Right lobe of liver (tissue), 6 donors: ENCODE measurements at regions not wholly inside any gene's neighbourhood (a gene's known extent, or its start where the extent isn't known, plus 50 kb on each side); places are given as distances from the start of the nearest gene placed in this dataset.

Source experiments
- ATAC-seq, 4 donors: fragments of 200-7000 bp; cut with Tn5 transposase; one replicate each; pipeline ENCODE4 v1.9.1; 2020; ENCODE audit warnings: mild to moderate bottlenecking in 4 of 4, moderate library complexity in 4 of 4
- DNase-seq, 3 donors: peaks; one replicate each; pipeline ENCODE4 v3.0.0-alpha.2; 2020
- H3K27ac ChIP-seq, 3 donors: fragments of 200-600 bp; one replicate each; pipeline ENCODE4 v1.8.0; 2022
- H3K27me3 ChIP-seq, 2 donors: fragments of 200-600 bp; one replicate each; pipeline ENCODE4 v1.8.0; 2022
- H3K36me3 ChIP-seq, 4 donors: fragments of 200-600 bp; sonication (generic) in 1 of 4; one replicate each; pipeline versions ENCODE4 v1.5.1 to v1.8.0; 2017 to 2022; ENCODE audit warnings: control low read depth in 1 of 4
- H3K4me1 ChIP-seq, 4 donors: fragments of 200-600 bp; sonication (generic) in 1 of 4; one replicate each; pipeline versions ENCODE4 v1.5.1 to v1.8.0; 2017 to 2022; ENCODE audit warnings: control low read depth in 1 of 4
- H3K4me3 ChIP-seq, 3 donors: fragments of 200-600 bp; one replicate each; pipeline ENCODE4 v1.8.0; 2022
- H3K9me3 ChIP-seq, 4 donors: fragments of 200-600 bp; sonication (generic) in 1 of 4; one replicate each; pipeline versions ENCODE4 v1.5.1 to v1.8.0; 2017 to 2022; ENCODE audit warnings: control low read depth in 1 of 4
- CTCF ChIP-seq, 4 donors: fragments of 200-600 bp in 3 of 4; fragments of 450-650 bp in 1 of 4; IDR thresholded peaks; one replicate each; pipeline versions ENCODE4 v1.5.1 to v1.8.0; 2016 to 2022; ENCODE audit warnings: antibody characterized with exemption in 4 of 4, mild to moderate bottlenecking in 2 of 4
- POLR2A ChIP-seq: fragments of 450-650 bp; IDR thresholded peaks from one replicate; pipeline ENCODE4 v1.6.1; 2017; ENCODE audit warnings: antibody characterized with exemption, mild to moderate bottlenecking
- WGBS: methylation state at CpG from one replicate; pipeline ENCODE4 v1.1.6; 2018; ENCODE audit warnings: low coverage, low lambda C conversion rate; ENCODE audit not compliant: insufficient coverage; ENCODE audit errors: missing lambda C conversion rate; 5-methylcytosine and 5-hydroxymethylcytosine counted together
- intact Hi-C, 2 donors: fragments of 100-400 bp; cut with DNase I; formaldehyde crosslinking; loops; one replicate each; pipeline versions ENCODE4 v1.11.2 to v1.14.1; 2022
- donor health status: DM: no; HTN: yes; CAD: no.
- donor health status: DM: no; HTN: no; CAD: no.
- donor health status: DM: no; HTN: no; CAD: no.
- donor health status: DM: no; HTN: yes; CAD: no.
- donor health status: DM: no; HTN: yes; CAD: no.

GRCh38 chr15:97072545-97072944, 742.0 kb downstream of the NR2F2 start:
- Histone ChIP-seq H3K27me3 (no peaks in the 10 kb centered on the region), H3K36me3 (no peaks in the 10 kb centered on the region), H3K9me3 (peaks cover 0 to 5% (median 0%) of the 10 kb centered on the region in 4 donors), H3K4me3 (no peak overlapping the region), H3K27ac (no peak overlapping the region), H3K4me1 (no peaks in the 10 kb centered on the region)
- ATAC-seq, result no peak
- TF ChIP-seq POLR2A (no peak), CTCF (IDR thresholded peaks at IDR 0.05) (no peak)
- 23% methylated on average over 6 of the region's 9 CpGs for WGBS
- intact Hi-C loops, result no loop called here
- no peak for DNase-seq

GRCh38 chr15:97076011-97076410, 745.5 kb downstream of the NR2F2 start:
- Histone ChIP-seq H3K4me1 (no peaks in the 10 kb centered on the region), H3K36me3 (no peaks in the 10 kb centered on the region)
- no peak for DNase-seq

GRCh38 chr15:97077975-97078374, 747.5 kb downstream of the NR2F2 start:
- Histone ChIP-seq H3K4me1 (no peaks in the 10 kb centered on the region), H3K27ac (no peak overlapping the region), H3K4me3 (no peak overlapping the region), H3K36me3 (no peaks in the 10 kb centered on the region), H3K27me3 (no peaks in the 10 kb centered on the region), H3K9me3 (peaks cover 0 to 5% (median 0%) of the 10 kb centered on the region in 4 donors)
- DNase-seq, result no peak
- no peak for ATAC-seq
- WGBS, result 26% methylated on average over 2 of the region's 2 CpGs
- TF ChIP-seq CTCF (IDR thresholded peaks at IDR 0.05), result no peak
- TF ChIP-seq POLR2A, result no peak
- intact Hi-C loops, result no loop called here

More at GRCh38 chr15:97076011-97076410, 745.5 kb downstream of the NR2F2 start:
- intact Hi-C loops, result no loop called here
- Histone ChIP-seq H3K27me3 (no peaks in the 10 kb centered on the region), H3K27ac (no peak overlapping the region), H3K4me3 (no peak overlapping the region), H3K9me3 (peaks cover 0 to 5% (median 0%) of the 10 kb centered on the region in 4 donors)
- 47% methylated on average over 4 of the region's 5 CpGs for WGBS
- no peak for ATAC-seq
- TF ChIP-seq POLR2A (no peak), CTCF (IDR thresholded peaks at IDR 0.05) (no peak)

GRCh38 chr15:97078591-97078990, 748.1 kb downstream of the NR2F2 start:
- TF ChIP-seq CTCF (IDR thresholded peaks at IDR 0.05) (no peak), POLR2A (no peak)
- ATAC-seq, result no peak
- intact Hi-C loops, result no loop called here
- Histone ChIP-seq H3K4me1 (no peaks in the 10 kb centered on the region), H3K9me3 (peaks cover 0 to 5% (median 0%) of the 10 kb centered on the region in 4 donors), H3K4me3 (no peak overlapping the region), H3K27ac (no peak overlapping the region), H3K36me3 (no peaks in the 10 kb centered on the region), H3K27me3 (no peaks in the 10 kb centered on the region)
- 46% methylated on average over 6 of the region's 6 CpGs for WGBS
- DNase-seq, result no peak

- DNase-seq, result no peak
- H3K4me3 ChIP-seq, result no peak overlapping the region
- no peak overlapping the region for H3K27ac ChIP-seq
- WGBS, result 51% methylated on average over 5 of the region's 6 CpGs
- ATAC-seq, result no peak
- no peaks in the 10 kb centered on the region for H3K36me3 ChIP-seq
- H3K27me3 ChIP-seq, result no peaks in the 10 kb centered on the region
- intact Hi-C loops, result no loop called here
- H3K4me1 ChIP-seq, result no peaks in the 10 kb centered on the region
- TF ChIP-seq POLR2A (no peak), CTCF (IDR thresholded peaks at IDR 0.05) (no peak)
- no peaks in the 10 kb centered on the region for H3K9me3 ChIP-seq
These were observed 751.2 kb downstream of the NR2F2 start for GRCh38 chr15:97081666-97082226.
